ENCODE measurements at regions not wholly inside any gene's neighbourhood (a gene's known extent, or its start where the extent isn't known, plus 50 kb on each side); places are given as distances from the start of the nearest gene placed in this dataset.

DNA sequence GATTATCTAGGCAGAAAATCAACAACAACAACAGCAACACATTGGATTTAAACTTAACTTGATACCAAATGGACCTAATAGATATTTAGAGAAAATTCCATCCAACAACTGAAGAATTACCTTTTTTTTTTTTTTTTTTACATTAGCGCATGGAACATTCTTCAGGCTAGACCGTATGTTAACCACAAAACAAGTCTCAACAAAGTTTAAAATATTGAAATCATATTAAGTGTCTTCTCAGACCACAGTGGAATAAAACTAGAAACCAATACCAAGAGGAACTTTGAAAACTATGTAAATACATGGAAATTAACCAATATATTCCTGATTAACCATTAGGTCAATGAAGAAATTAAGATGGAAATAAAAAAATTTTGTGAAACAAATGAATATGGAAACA lies 315.8 kb downstream of the CSNK1G3 start:
- no peak for DNase-seq

- DNase-seq: no peak
Observed at GRCh38 chr5:123819833-123820232, 307.9 kb downstream of the CSNK1G3 start.

DNA sequence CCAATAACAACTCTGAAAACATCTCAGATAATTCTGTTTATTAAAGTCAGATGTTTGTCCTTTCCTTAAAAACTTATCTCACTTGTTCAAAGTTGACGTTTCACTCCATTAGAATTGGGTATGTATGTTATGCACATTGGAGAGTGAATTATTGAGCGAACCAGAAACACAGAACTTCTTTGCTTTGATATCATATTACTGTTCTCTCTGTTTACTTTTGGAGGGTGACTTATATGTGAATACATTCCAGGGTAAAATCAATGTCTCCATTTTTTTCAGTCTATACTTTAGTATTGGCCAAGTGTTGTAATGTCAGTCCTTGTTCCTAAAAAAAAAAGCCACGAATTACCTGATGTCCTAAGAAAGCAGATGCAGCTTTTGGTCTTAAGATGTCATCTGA lies 307.4 kb downstream of the CSNK1G3 start:
- no peak for DNase-seq

DNA sequence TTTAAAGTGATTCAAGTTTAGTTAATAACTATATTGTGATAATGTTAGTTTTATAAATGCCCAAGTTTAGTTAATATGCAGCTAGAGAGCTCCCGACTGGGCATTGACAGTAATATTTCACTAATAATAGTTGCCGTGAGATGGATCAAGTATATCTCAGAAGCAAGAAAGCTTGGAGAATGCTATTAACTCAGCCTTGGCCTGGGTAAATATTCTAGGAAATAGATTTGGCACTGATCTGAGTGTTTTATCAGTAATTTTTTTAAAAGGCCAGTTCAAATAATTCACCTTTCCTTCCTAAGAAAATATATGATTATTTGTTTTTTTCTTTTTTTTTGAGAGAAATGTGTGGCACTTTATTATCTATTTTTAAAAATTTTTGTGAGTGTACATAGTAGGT lies 305.3 kb downstream of the CSNK1G3 start:
- DNase-seq: no peak

GRCh38 chr5:123814801-123815470 lies 303.0 kb downstream of the CSNK1G3 start:
- DNase-seq: no peak

GRCh38 chr5:123813937-123814624 lies 302.1 kb downstream of the CSNK1G3 start:
- no peak for DNase-seq

DNA sequence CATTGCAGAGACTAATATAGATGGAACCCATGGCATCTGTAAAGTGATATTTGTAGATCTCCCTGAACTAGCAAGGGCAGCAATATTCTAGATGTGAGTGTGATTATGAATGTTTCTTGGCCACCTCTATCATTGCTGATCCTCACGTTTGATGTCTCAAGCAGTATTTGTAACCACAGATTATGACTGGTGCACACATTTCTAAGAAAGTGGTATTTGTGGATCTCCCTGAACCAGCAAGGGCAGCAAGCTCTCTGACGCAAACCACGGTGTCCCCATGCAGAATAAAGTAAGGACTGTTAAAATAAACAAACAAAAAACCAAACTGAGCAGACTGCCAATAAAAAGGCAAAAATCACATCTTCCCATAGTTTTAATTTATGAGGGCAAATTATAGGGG lies 301.3 kb downstream of the CSNK1G3 start:
- no peak for DNase-seq

DNA sequence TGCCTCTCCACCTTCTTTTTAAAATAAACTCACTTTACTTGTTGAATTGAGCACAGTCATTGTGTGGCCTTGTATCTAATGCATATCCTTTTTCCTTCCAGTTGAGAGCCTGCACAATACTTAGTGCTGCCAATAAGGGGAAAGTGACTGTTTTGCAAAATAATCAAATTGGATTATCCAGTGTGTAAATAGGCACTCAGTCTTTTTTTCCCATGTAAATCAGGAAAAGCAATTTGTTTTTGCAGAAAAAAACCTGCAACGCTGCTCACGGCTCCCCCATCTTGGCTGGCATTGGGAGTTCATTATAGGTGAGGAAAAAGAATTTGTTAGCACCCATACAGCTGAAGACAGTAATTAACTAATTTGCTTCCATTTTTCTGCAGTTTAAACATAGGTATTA lies 299.9 kb downstream of the CSNK1G3 start:
- DNase-seq: no peak

- DNase-seq: no peak
Observed at GRCh38 chr5:123810746-123811340, 298.9 kb downstream of the CSNK1G3 start.

GRCh38 chr5:123810253-123810652 lies 298.3 kb downstream of the CSNK1G3 start:
- DNase-seq: no peak

DNA sequence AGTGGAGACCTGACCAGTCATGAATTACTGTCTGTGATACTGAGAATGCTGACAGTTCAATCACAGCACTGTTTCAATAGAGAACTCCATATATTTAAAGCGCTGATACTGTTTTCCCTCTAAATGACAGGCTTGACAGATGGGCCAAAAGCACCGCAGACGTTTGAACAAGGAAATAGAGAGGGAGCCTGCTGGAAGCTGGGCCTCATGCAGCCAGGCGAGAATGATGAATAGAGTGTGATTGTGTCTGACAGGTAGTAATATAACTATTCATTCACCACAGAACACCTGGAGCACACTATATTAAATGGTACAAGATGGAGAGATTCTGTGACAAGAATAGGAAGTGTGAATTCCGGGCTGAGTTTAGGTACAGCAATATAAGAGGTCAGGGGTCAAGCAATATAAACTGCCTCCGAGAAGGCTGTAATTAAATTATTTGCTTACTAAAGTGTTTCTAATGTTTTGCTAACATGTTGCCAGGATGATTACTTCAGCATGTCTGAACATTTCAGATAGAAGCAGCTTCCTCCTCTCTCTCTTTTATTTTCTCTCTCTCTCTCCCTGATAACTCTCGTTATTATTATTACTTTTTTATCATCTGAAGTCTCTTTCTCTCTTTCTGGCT lies 297.7 kb downstream of the CSNK1G3 start:
- DNase-seq: no peak

- DNase-seq: no peak
Observed at GRCh38 chr5:123808461-123809380, 296.7 kb downstream of the CSNK1G3 start.

DNA sequence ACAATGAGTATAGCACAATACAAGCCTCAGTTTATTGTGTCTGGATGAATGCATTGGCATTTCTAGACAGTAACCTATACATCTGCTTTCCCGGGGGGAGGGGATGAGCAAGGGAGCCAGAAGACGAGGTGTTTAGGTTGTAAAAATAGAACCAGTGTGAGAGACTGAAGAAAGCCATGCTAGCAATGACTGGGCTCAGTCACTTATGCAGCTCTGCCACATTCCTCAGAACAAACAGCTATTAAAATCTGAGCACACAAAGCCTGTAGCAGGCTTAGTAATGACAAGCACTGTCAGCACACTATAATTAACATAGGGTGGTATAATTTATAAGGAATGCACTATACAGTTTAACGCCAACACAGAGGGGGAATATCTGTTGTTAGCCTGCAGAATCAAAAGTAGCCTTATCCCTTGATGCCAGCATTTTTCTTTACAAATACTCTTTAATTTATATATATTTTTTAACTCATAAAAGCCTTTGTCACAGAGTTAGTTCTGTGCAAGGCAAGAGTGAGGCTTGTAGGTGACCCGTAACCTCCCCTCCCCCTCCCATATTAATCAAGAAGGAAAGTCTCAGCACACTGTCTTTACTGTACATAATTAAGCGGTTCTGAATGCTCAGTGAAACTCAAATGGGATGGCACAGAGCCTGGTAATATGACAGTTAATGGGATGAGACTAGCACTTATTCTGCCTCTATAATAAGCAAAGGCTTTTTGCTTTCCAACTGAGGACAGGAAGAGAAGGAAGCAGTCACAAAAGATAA lies 295.4 kb downstream of the CSNK1G3 start:
- DNase-seq: no peak

- no peak for DNase-seq
Observed at GRCh38 chr5:123806644-123807043, 294.7 kb downstream of the CSNK1G3 start.

DNA sequence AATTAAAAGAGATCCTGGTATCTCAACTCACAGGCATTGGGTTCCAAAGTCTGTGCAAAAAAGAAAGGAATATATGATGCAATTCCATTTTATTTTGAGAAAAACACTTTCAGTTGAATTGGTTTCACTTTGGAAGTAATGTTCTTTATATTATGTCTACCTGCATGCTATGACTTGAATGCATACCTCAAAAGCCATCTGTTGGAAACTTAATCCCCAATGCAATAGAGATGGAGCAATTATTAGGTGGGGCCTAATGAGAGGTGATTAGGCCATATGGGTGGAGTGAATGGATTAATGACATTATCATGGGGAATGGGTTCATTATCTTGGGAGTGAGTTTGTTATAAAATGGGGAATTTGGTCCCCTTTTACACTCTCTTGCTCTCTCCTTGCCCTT lies 293.3 kb downstream of the CSNK1G3 start:
- no peak for DNase-seq

- DNase-seq: no peak
Observed at GRCh38 chr5:123803359-123803758, 291.4 kb downstream of the CSNK1G3 start.

DNA sequence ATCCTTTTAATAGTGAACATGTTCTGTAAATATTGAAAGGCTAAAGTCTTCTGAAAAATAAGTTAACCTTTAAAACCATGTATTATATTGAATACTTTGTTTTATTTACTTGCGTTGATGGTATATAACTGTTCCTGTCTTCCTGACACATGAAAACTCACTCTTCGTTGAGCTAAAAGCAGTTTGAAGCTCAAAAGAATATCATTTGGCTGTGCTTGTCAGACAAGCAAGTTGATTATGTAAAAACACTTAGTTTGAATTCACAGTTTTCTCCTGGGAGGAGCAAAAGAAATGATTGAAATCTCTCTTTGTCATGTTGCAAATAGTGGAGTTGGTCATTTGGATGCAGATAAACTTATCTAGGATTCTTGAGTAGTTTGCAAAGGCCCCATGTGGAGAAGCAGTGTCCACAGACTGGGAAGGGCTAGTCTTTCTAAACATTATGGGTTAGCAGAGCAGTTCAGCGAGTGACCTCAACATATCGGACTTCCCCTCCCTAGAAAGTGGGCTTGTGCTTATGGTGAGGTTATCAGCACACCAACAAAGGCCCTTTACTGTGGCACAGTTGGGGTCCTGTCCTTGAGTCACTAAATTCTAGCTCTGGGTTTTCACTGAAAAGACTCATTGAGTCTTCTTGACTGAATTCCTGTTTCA lies 290.4 kb downstream of the CSNK1G3 start:
- no peak for DNase-seq

DNA sequence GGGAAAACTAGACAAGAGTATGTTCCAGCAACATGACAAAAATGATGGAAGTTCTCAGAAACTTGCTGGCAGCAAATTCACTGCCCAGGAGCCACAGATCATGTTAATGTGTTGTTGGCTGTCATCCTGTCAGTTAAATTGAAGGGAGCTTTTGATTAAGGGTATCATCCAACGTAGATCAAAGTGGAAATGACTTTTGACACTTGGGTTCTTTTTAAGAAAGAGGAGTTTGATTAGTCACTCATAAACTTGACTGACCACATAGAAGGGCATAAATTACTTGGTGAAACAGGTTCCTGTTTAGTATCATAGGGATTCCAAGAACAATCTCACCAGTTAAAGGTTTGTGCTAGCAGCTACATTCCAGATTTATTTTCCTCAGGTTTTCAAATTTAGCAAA lies 288.7 kb downstream of the CSNK1G3 start:
- no peak for DNase-seq

DNA sequence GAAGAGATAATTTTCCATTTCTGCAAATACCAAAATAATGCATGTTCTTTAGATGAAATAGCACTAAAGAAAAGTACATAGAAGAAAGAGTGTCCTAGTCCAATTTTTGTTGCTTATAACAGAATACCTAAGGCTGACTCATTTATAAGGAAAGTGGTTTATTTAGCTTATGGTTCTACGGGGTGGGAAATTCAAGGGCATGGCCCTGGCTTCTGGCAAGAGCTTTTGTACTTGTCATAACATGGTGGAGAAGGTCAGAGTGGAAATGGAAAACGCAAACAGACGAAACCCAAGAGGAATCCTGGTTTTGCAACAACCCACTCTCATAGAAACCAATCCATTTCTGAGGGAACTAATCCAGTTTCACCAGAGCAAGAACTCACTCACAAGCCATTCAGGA lies 283.7 kb downstream of the CSNK1G3 start:
- no peak for DNase-seq

GRCh38 chr5:123790226-123790625 lies 278.2 kb downstream of the CSNK1G3 start:
- no peak for DNase-seq

- no peak for DNase-seq
Observed at GRCh38 chr5:123787635-123788034, 275.7 kb downstream of the CSNK1G3 start.

DNA sequence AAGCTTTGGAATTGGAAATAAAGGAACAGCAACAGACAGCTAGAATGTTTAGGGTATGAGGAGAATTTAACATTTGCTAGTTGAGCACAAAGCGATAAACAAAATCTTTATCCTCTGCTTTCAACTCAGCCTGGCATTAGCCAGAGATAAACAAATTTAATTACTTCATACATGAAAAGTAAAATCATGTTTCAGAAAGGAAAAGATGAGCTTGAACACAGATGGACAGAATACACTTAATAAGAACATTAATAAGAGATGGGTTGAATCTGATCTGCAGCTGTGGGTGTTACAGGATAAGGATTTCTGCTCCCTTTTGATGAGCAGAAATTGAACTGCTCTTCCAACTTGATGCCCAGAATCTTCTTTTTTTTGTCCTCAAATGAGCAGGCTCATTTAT lies 275.2 kb downstream of the CSNK1G3 start:
- DNase-seq: no peak

Measured in SIG-M5 (cell line).